ENCODE measurements at regions not wholly inside any gene's neighbourhood (a gene's known extent, or its start where the extent isn't known, plus 50 kb on each side); places are given as distances from the start of the nearest gene placed in this dataset.

GRCh38 chr3:5531039-5531438 is 343.5 kb downstream of the EDEM1 start:
- DNase-seq: no peak
- no peak overlapping the region for H3K4me3 ChIP-seq (ENCODE audit: low read length in 3 of 3)
- H3K4me1 ChIP-seq (ENCODE audit: control insufficient read depth in 2 of 3, insufficient read depth in 2 of 3, low read depth in 1 of 3, low read length in 3 of 3): no peaks in the 10 kb centered on the region
- no peaks in the 10 kb centered on the region for H3K9me3 ChIP-seq (ENCODE audit: control insufficient read depth in 2 of 3, insufficient read depth in 1 of 3, low read length in 3 of 3)
- FAIRE-seq: no peak
- intact Hi-C loops (cut with DNase I): no loop called here
- H3K36me3 ChIP-seq (ENCODE audit: control insufficient read depth in 2 of 3, insufficient read depth in 3 of 3, low read length in 3 of 3): no peaks in the 10 kb centered on the region
- no peak overlapping the region for H3K9ac ChIP-seq (ENCODE audit: low read length in 3 of 3)
- no peak for TF ChIP-seq CTCF (IDR thresholded peaks at IDR 0.05; ENCODE audit: borderline replicate concordance, extremely low read depth, insufficient read depth)
- H3K27ac ChIP-seq (ENCODE audit: low read depth in 2 of 2, low read length in 2 of 2): no peak overlapping the region
- H3K27me3 ChIP-seq (ENCODE audit: control insufficient read depth, insufficient read depth, low read length): no peaks in the 10 kb centered on the region

GRCh38 chr3:5531741-5532290 is 344.3 kb downstream of the EDEM1 start:
- Histone ChIP-seq H3K36me3 (ENCODE audit: control insufficient read depth in 2 of 3, insufficient read depth in 3 of 3, low read length in 3 of 3) (no peaks in the 10 kb centered on the region), H3K9ac (ENCODE audit: low read length in 3 of 3) (no peak overlapping the region), H3K27me3 (ENCODE audit: control insufficient read depth, insufficient read depth, low read length) (no peaks in the 10 kb centered on the region), H3K9me3 (ENCODE audit: control insufficient read depth in 2 of 3, insufficient read depth in 1 of 3, low read length in 3 of 3) (no peaks in the 10 kb centered on the region), H3K4me3 (ENCODE audit: low read length in 3 of 3) (no peak overlapping the region), H3K27ac (ENCODE audit: low read depth in 2 of 2, low read length in 2 of 2) (no peak overlapping the region), H3K4me1 (ENCODE audit: control insufficient read depth in 2 of 3, insufficient read depth in 2 of 3, low read depth in 1 of 3, low read length in 3 of 3) (no peaks in the 10 kb centered on the region)
- no peak for TF ChIP-seq CTCF (IDR thresholded peaks at IDR 0.05; ENCODE audit: borderline replicate concordance, extremely low read depth, insufficient read depth)
- DNase-seq: no peak
- intact Hi-C loops (cut with DNase I): no loop called here
- FAIRE-seq: no peak

GRCh38 chr3:5540532-5540931 is 353.0 kb downstream of the EDEM1 start:
- H3K27ac ChIP-seq (ENCODE audit: low read depth in 2 of 2, low read length in 2 of 2): no peak overlapping the region
- H3K9me3 ChIP-seq (ENCODE audit: control insufficient read depth in 2 of 3, insufficient read depth in 1 of 3, low read length in 3 of 3): peaks cover 0 to 9% (median 0%) of the 10 kb centered on the region in 3 donors
- no peaks in the 10 kb centered on the region for H3K36me3 ChIP-seq (ENCODE audit: control insufficient read depth in 2 of 3, insufficient read depth in 3 of 3, low read length in 3 of 3)
- intact Hi-C loops (cut with DNase I): no loop called here
- no peak overlapping the region for H3K9ac ChIP-seq (ENCODE audit: low read length in 3 of 3)
- no peak for TF ChIP-seq CTCF (IDR thresholded peaks at IDR 0.05; ENCODE audit: borderline replicate concordance, extremely low read depth, insufficient read depth)
- no peak overlapping the region for H3K4me3 ChIP-seq (ENCODE audit: low read length in 3 of 3)
- no peaks in the 10 kb centered on the region for H3K4me1 ChIP-seq (ENCODE audit: control insufficient read depth in 2 of 3, insufficient read depth in 2 of 3, low read depth in 1 of 3, low read length in 3 of 3)
- H3K27me3 ChIP-seq (ENCODE audit: control insufficient read depth, insufficient read depth, low read length): no peaks in the 10 kb centered on the region
- FAIRE-seq (no peak), DNase-seq (no peak)

- no peak overlapping the region for H3K27ac ChIP-seq (ENCODE audit: low read depth in 2 of 2, low read length in 2 of 2)
- H3K9ac ChIP-seq (ENCODE audit: low read length in 3 of 3): no peak overlapping the region
- TF ChIP-seq CTCF (IDR thresholded peaks at IDR 0.05; ENCODE audit: borderline replicate concordance, extremely low read depth, insufficient read depth): no peak
- H3K4me1 ChIP-seq (ENCODE audit: control insufficient read depth in 2 of 3, insufficient read depth in 2 of 3, low read depth in 1 of 3, low read length in 3 of 3): no peaks in the 10 kb centered on the region
- FAIRE-seq (no peak), DNase-seq (no peak)
- H3K4me3 ChIP-seq (ENCODE audit: low read length in 3 of 3): no peak overlapping the region
- no peaks in the 10 kb centered on the region for H3K36me3 ChIP-seq (ENCODE audit: control insufficient read depth in 2 of 3, insufficient read depth in 3 of 3, low read length in 3 of 3)
- intact Hi-C loops (cut with DNase I): no loop called here
- H3K9me3 ChIP-seq (ENCODE audit: control insufficient read depth in 2 of 3, insufficient read depth in 1 of 3, low read length in 3 of 3): peaks cover 0 to 9% (median 0%) of the 10 kb centered on the region in 3 donors
- no peaks in the 10 kb centered on the region for H3K27me3 ChIP-seq (ENCODE audit: control insufficient read depth, insufficient read depth, low read length)
These were observed 355.0 kb downstream of the EDEM1 start for GRCh38 chr3:5542472-5542871.

Data from kidney (tissue), 13 donors.